Right atrium auricular region (tissue), 2 donors: ENCODE measurements at regions not wholly inside any gene's neighbourhood (a gene's known extent, or its start where the extent isn't known, plus 50 kb on each side); places are given as distances from the start of the nearest gene placed in this dataset.

ENCODE experiments used
- DNase-seq: peaks from one replicate; pipeline ENCODE4 v3.0.0-alpha.2; 2019; ENCODE audit warnings: low spot score
- H3K27ac ChIP-seq, 2 donors: fragments of 200-600 bp; sonication (generic); 1 replicate in 1 of 2; 2 replicates in 1 of 2; pipeline ENCODE4 v1.5.1; 2016 to 2019
- H3K27me3 ChIP-seq, 2 donors: fragments of 200-600 bp; sonication (generic); one replicate each; pipeline versions ENCODE4 v1.5.1 to v1.6.0; 2017 to 2019
- H3K36me3 ChIP-seq: fragments of 200-600 bp; sonication (generic); one replicate; pipeline ENCODE4 v1.5.1; 2016
- H3K4me1 ChIP-seq, 2 donors: fragments of 200-600 bp; sonication (generic); one replicate each; pipeline versions ENCODE4 v1.5.1 to v1.6.0; 2017 to 2019
- H3K4me3 ChIP-seq, 2 donors: fragments of 200-600 bp; sonication (generic); 1 replicate in 1 of 2; 2 replicates in 1 of 2; pipeline ENCODE4 v1.5.1; 2017 to 2019; ENCODE audit warnings: mild to moderate bottlenecking in 1 of 2, moderate library complexity in 1 of 2
- H3K9me3 ChIP-seq, 2 donors: fragments of 200-600 bp; sonication (generic); one replicate each; pipeline ENCODE4 v1.5.1; 2019
- TF ChIP-seq, protein P1 (sequence below), 2 donors: fragments of 200-600 bp; sonication (generic); IDR thresholded peaks; one replicate each; pipeline ENCODE4 v1.5.1; 2019; ENCODE audit warnings: antibody characterized with exemption in 2 of 2

DNA sequence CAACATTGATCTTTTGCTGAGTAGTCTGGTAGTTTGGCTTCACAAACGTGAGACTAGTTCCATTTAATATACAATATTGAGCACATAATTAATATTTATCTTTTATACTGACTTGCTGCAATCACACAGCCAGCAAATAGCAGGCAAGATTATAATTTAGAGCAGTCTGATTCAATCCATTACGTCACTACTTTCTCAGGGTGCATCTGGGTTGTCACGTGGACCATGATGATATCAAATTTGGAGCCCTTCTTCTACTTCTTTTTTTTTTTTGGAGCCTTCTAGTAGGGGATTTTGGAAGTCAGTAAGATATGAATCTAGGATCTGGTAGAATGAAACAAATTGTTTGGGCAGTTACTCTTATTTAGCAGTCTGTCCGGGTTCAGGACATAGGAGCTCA is 100.6 kb upstream of the SLC5A9 start:
- no peak for DNase-seq
- Histone ChIP-seq H3K27me3 (no peaks in the 10 kb centered on the region), H3K4me3 (no peak overlapping the region), H3K36me3 (no peaks in the 10 kb centered on the region), H3K9me3 (peaks cover 0 to 8% of the 10 kb centered on the region in 2 donors), H3K4me1 (no peaks in the 10 kb centered on the region), H3K27ac (no peak overlapping the region)
- TF ChIP-seq, protein P1, sequence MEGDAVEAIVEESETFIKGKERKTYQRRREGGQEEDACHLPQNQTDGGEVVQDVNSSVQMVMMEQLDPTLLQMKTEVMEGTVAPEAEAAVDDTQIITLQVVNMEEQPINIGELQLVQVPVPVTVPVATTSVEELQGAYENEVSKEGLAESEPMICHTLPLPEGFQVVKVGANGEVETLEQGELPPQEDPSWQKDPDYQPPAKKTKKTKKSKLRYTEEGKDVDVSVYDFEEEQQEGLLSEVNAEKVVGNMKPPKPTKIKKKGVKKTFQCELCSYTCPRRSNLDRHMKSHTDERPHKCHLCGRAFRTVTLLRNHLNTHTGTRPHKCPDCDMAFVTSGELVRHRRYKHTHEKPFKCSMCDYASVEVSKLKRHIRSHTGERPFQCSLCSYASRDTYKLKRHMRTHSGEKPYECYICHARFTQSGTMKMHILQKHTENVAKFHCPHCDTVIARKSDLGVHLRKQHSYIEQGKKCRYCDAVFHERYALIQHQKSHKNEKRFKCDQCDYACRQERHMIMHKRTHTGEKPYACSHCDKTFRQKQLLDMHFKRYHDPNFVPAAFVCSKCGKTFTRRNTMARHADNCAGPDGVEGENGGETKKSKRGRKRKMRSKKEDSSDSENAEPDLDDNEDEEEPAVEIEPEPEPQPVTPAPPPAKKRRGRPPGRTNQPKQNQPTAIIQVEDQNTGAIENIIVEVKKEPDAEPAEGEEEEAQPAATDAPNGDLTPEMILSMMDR (IDR thresholded peaks at IDR 0.05), result no peak

GRCh38 chr1:48120621-48121020 is 101.9 kb upstream of the SLC5A9 start:
- Histone ChIP-seq H3K27ac (no peak overlapping the region), H3K4me3 (no peak overlapping the region), H3K27me3 (no peaks in the 10 kb centered on the region), H3K36me3 (no peaks in the 10 kb centered on the region), H3K9me3 (peaks cover 0 to 13% of the 10 kb centered on the region in 2 donors), H3K4me1 (no peaks in the 10 kb centered on the region)
- TF ChIP-seq, protein P1 (IDR thresholded peaks at IDR 0.05), result no peak
- DNase-seq, result no peak

- Histone ChIP-seq H3K27me3 (no peaks in the 10 kb centered on the region), H3K4me1 (no peaks in the 10 kb centered on the region), H3K9me3 (peaks cover 0 to 13% of the 10 kb centered on the region in 2 donors), H3K27ac (no peak overlapping the region), H3K4me3 (no peak overlapping the region), H3K36me3 (no peaks in the 10 kb centered on the region)
- no peak for DNase-seq
- TF ChIP-seq, protein P1 (IDR thresholded peaks at IDR 0.05), result no peak
Measured at GRCh38 chr1:48115835-48116234, 106.7 kb upstream of the SLC5A9 start.

DNA sequence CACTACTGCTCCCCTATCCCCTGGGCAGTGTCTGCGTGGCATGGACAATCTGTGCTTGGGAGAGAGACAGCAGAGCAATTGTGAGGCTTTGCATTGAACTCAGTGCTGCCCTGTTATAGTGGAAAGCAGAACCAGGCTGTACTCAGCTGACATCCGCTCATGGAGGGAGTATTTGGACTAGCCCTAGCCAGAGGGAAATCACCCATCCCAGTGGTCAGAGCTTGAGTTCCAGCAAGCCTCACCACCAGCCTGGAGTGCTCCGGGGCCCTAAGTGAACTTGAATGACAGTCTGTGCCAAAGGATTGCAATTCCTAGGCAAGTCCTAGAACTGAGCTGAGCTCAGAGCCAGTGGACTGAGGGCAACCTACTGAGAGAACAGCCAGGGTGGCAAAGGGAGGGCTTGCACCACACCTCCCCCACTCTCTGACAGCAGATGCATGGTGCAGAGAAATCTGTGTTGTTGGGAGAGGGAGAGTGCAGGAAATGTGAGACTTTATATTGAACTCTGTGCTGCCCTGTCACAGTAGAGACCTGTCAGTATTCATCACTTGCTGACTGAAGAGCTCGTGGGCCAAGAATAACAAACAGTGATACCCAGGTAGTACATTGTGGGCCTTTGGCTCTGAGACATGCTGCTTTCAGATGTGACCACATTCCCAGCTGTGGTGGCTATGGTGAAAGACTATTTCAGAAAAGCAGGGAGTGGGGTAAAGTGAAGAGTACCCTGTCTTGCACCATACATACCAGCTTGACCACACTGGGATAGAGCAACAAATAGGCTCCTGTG is 107.7 kb upstream of the SLC5A9 start:
- DNase-seq, result no peak
- Histone ChIP-seq H3K27me3 (no peaks in the 10 kb centered on the region), H3K9me3 (peaks cover 0 to 13% of the 10 kb centered on the region in 2 donors), H3K4me3 (no peak overlapping the region), H3K4me1 (no peaks in the 10 kb centered on the region), H3K27ac (no peak overlapping the region), H3K36me3 (no peaks in the 10 kb centered on the region)
- TF ChIP-seq, protein P1 (IDR thresholded peaks at IDR 0.05), result no peak

- Histone ChIP-seq H3K27me3 (no peaks in the 10 kb centered on the region), H3K27ac (no peak overlapping the region), H3K36me3 (no peaks in the 10 kb centered on the region), H3K4me3 (no peak overlapping the region), H3K4me1 (no peaks in the 10 kb centered on the region), H3K9me3 (no peaks in the 10 kb centered on the region)
- DNase-seq, result no peak
- TF ChIP-seq, protein P1 (IDR thresholded peaks at IDR 0.05), result peak; percentile 57 to 86
Measured at GRCh38 chr1:48109390-48110013, 112.3 kb upstream of the TRABD2B start.
